Stimulated activated CD4-positive, alpha-beta T cell treated with anti-CD3 and anti-CD28 coated beads, Interleukin-1b, Interleukin-23, amount 100 ng/mL, for 24 hours (primary cell): ENCODE measurements at regions not wholly inside any gene's neighbourhood (a gene's known extent, or its start where the extent isn't known, plus 50 kb on each side); places are given as distances from the start of the nearest gene placed in this dataset.
"Not testable (repeated sequence)": the region's sequence is repeated elsewhere in the genome, so short reads cannot be mapped to it uniquely, and the experiment has no call there.

ENCODE experiments used
- DNase-seq, 4 experiments: peaks; one replicate each; pipeline ENCODE4 v3.0.0-alpha.2; 2020; ENCODE audit warnings: low read depth in 4 of 4, low spot score in 1 of 4

- DNase-seq, result no peak
Observed at GRCh38 chr1:223046011-223046410, 97.0 kb downstream of the TLR5 start.

- not testable (repeated sequence) for DNase-seq
Observed at GRCh38 chr1:223046463-223046862, 96.6 kb downstream of the TLR5 start.

GRCh38 chr1:223048026-223048425, 95.0 kb downstream of the TLR5 start:
- DNase-seq, result no peak

- DNase-seq, result no peak
Observed at GRCh38 chr1:223052462-223052861, 90.6 kb downstream of the TLR5 start.

GRCh38 chr1:223052931-223053330, 90.1 kb downstream of the TLR5 start:
- no peak for DNase-seq

GRCh38 chr1:223056802-223057201, 86.2 kb downstream of the TLR5 start:
- DNase-seq, result no peak

- no peak for DNase-seq
Observed at GRCh38 chr1:223057569-223058093, 85.4 kb downstream of the TLR5 start.
